ENCODE measurements at regions not wholly inside any gene's neighbourhood (a gene's known extent, or its start where the extent isn't known, plus 50 kb on each side); places are given as distances from the start of the nearest gene placed in this dataset.

DNA sequence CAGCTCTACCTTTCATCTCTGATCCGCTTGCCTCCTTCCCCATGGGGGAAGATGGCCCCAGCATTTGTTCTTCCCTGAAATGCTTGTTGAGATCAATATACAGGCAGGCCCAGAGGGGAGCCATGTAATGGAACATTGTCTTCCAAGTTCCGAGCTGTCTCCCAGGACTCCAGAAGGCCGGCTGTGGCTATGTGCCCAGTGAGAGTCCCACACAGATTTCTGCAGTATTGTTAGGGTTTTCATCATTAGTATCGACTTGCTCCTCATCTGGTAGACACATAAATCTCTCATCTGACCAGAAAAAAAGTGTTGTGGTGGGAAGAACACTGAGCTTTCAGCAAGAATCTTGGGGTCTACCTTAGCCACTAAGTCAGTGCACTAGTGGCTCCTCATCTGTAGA lies 163.4 kb downstream of the TRIM29 start:
- H3K36me3 Mint-ChIP-seq (ENCODE audit: insufficient read depth, unreplicated experiment): no peaks in the 10 kb centered on the region
- no peaks in the 10 kb centered on the region for H3K9me3 Mint-ChIP-seq (ENCODE audit: unreplicated experiment)
- H3K27ac Mint-ChIP-seq (ENCODE audit: low read depth, unreplicated experiment): no peak overlapping the region
- H3K4me3 Mint-ChIP-seq (ENCODE audit: unreplicated experiment): no peak overlapping the region
- intact Hi-C loops (cut with micrococcal nuclease): no loop called here
- TF ChIP-seq, protein P1, sequence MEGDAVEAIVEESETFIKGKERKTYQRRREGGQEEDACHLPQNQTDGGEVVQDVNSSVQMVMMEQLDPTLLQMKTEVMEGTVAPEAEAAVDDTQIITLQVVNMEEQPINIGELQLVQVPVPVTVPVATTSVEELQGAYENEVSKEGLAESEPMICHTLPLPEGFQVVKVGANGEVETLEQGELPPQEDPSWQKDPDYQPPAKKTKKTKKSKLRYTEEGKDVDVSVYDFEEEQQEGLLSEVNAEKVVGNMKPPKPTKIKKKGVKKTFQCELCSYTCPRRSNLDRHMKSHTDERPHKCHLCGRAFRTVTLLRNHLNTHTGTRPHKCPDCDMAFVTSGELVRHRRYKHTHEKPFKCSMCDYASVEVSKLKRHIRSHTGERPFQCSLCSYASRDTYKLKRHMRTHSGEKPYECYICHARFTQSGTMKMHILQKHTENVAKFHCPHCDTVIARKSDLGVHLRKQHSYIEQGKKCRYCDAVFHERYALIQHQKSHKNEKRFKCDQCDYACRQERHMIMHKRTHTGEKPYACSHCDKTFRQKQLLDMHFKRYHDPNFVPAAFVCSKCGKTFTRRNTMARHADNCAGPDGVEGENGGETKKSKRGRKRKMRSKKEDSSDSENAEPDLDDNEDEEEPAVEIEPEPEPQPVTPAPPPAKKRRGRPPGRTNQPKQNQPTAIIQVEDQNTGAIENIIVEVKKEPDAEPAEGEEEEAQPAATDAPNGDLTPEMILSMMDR (IDR thresholded peaks at IDR 0.05; ENCODE audit: unreplicated experiment): no peak
- DNase-seq (ENCODE audit: unreplicated experiment): no peak
- no peaks in the 10 kb centered on the region for H3K4me1 Mint-ChIP-seq (ENCODE audit: insufficient read depth, unreplicated experiment)
- ChIA-PET CTCF (interaction anchor here (0.6 kb wide), 1 partner anchor 352 kb away, joined by 3 read pairs; no protein-coding TSS in a partner anchor), POLR2A (interaction anchor here (0.6 kb wide), 1 partner anchor 163 kb away, joined by 4 read pairs; the partner anchor contains the start of gene TRIM29)
- BruUV-seq (replicated peaks): no TSS peak
- H3K27me3 Mint-ChIP-seq (ENCODE audit: insufficient read depth, unreplicated experiment): peaks cover 47% of the 10 kb centered on the region

- no peak for DNase-seq (ENCODE audit: unreplicated experiment)
- TF ChIP-seq, protein P1 (IDR thresholded peaks at IDR 0.05; ENCODE audit: unreplicated experiment): no peak
- Mint-ChIP-seq H3K27ac (ENCODE audit: low read depth, unreplicated experiment) (no peak overlapping the region), H3K27me3 (ENCODE audit: insufficient read depth, unreplicated experiment) (peaks cover 47% of the 10 kb centered on the region), H3K4me1 (ENCODE audit: insufficient read depth, unreplicated experiment) (no peaks in the 10 kb centered on the region), H3K4me3 (ENCODE audit: unreplicated experiment) (no peak overlapping the region), H3K9me3 (ENCODE audit: unreplicated experiment) (no peaks in the 10 kb centered on the region), H3K36me3 (ENCODE audit: insufficient read depth, unreplicated experiment) (no peaks in the 10 kb centered on the region)
- ChIA-PET CTCF (no interaction called here), POLR2A (no interaction called here)
- no TSS peak for BruUV-seq (replicated peaks)
- intact Hi-C loops (cut with micrococcal nuclease): no loop called here
Measured at GRCh38 chr11:119974051-119974450, 163.9 kb downstream of the TRIM29 start.

DNA sequence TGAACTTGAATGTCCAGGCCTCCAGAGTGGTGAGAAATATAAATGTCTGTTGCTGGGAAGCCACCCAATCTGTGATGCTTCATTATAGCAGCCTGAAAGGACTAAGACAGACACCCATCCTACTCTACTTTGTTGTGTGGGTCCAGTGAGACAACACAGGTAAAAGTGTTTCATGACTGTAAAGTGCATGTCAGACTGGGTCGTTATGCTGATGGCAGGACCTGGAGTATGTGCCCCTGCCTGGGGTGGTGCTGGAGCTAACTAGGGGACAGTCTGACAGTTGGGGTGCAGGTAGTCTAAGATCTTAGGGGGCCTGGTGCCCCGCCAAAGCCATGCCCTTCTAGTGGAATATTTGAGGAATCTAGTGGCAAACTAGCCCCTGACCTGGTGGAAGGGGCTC lies 165.6 kb downstream of the TRIM29 start:
- no peaks in the 10 kb centered on the region for H3K36me3 Mint-ChIP-seq (ENCODE audit: insufficient read depth, unreplicated experiment)
- DNase-seq (ENCODE audit: unreplicated experiment): no peak
- no peak overlapping the region for H3K4me3 Mint-ChIP-seq (ENCODE audit: unreplicated experiment)
- H3K4me1 Mint-ChIP-seq (ENCODE audit: insufficient read depth, unreplicated experiment): no peaks in the 10 kb centered on the region
- intact Hi-C loops (cut with micrococcal nuclease): no loop called here
- peaks cover 47% of the 10 kb centered on the region for H3K27me3 Mint-ChIP-seq (ENCODE audit: insufficient read depth, unreplicated experiment)
- no peaks in the 10 kb centered on the region for H3K9me3 Mint-ChIP-seq (ENCODE audit: unreplicated experiment)
- ChIA-PET CTCF (interaction anchor here (0.5 to 0.6 kb wide), 2 partner anchors 348 to 931 kb away, joined by 3 read pairs; no protein-coding TSS in a partner anchor), POLR2A (no interaction called here)
- no TSS peak for BruUV-seq (replicated peaks)
- TF ChIP-seq, protein P1 (IDR thresholded peaks at IDR 0.05; ENCODE audit: unreplicated experiment): no peak
- no peak overlapping the region for H3K27ac Mint-ChIP-seq (ENCODE audit: low read depth, unreplicated experiment)

DNA sequence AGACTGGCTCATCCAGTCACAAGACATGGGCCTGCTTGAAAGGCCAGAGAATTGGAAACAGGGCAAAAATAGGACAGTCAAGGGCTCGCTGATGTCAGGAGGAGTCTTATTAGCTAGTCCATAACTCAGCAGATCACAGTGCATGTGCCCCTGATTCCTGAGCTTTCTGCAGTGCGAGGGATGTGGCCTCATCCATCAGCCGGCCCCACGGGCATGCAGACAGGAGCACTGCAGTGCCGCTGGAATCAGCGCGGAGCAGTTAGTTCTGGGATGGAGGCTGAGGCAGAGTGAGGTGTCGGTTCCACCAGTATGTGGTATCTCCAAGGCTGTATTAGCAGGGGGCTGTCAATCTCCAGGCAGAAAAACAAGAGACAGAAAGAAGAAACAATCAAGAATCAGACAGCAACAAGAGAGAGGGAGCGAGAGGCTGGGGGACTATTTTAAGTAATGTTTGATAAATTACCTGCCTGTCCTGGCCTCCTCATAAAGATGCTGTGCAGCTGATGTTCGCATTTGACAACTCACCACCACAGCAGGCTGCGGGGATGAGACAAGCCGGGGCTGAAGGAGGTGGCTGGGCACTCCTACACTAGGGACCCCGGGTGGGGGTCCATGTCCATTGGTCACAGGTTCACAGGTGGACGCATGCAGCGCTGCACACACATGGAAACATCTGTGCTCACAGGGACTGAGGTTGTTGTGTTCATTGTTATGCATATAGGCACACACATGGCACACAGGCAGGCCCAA lies 167.2 kb downstream of the TRIM29 start:
- TF ChIP-seq, protein P1 (IDR thresholded peaks at IDR 0.05; ENCODE audit: unreplicated experiment): no peak
- Mint-ChIP-seq H3K36me3 (ENCODE audit: insufficient read depth, unreplicated experiment) (no peaks in the 10 kb centered on the region), H3K27ac (ENCODE audit: low read depth, unreplicated experiment) (no peak overlapping the region), H3K4me3 (ENCODE audit: unreplicated experiment) (no peak overlapping the region), H3K4me1 (ENCODE audit: insufficient read depth, unreplicated experiment) (no peaks in the 10 kb centered on the region), H3K27me3 (ENCODE audit: insufficient read depth, unreplicated experiment) (peaks cover 43% of the 10 kb centered on the region), H3K9me3 (ENCODE audit: unreplicated experiment) (no peaks in the 10 kb centered on the region)
- ChIA-PET POLR2A (interaction anchor here (0.6 to 0.7 kb wide), 2 partner anchors 8 to 425 kb away, joined by 3 read pairs; no protein-coding TSS in a partner anchor), CTCF (no interaction called here)
- BruUV-seq (replicated peaks): no TSS peak
- intact Hi-C loops (cut with micrococcal nuclease): no loop called here
- DNase-seq (ENCODE audit: unreplicated experiment): no peak

Measured in MCF 10A (cell line).